Calu3 (cell line): ENCODE measurements at regions not wholly inside any gene's neighbourhood (a gene's known extent, or its start where the extent isn't known, plus 50 kb on each side); places are given as distances from the start of the nearest gene placed in this dataset.

Source experiments
- BruUV-seq: library from RNA; stranded (reverse); fragments of 400-500 nt; replicated peaks from 2 replicates; lab custom pipeline; 2021; lab: Mats Ljungman, UMichigan
- CTCF ChIA-PET: fragments of 300-600 bp; sonication (Branson Sonifier 250); formaldehyde crosslinking; loops from one replicate; lab custom pipeline; 2022; ENCODE audit warnings: antibody characterized with exemption; lab: Charles Lee
- DNase-seq: peaks from one replicate; pipeline ENCODE4 v3.0.0; 2022
- H3K27ac Mint-ChIP-seq: one replicate; pipeline ENCODE4 v1.8.0; 2022; ENCODE audit warnings: mixed read lengths; ENCODE audit not compliant: unreplicated experiment
- H3K27me3 Mint-ChIP-seq: one replicate; pipeline ENCODE4 v1.8.0; 2022; ENCODE audit warnings: mixed read lengths; ENCODE audit not compliant: unreplicated experiment
- H3K36me3 Mint-ChIP-seq: one replicate; pipeline ENCODE4 v1.8.0; 2022; ENCODE audit warnings: mild to moderate bottlenecking, moderate library complexity, mixed read lengths; ENCODE audit not compliant: insufficient read depth, unreplicated experiment
- H3K4me1 Mint-ChIP-seq: one replicate; pipeline ENCODE4 v1.8.0; 2022; ENCODE audit warnings: mild to moderate bottlenecking, low read depth, mixed read lengths; ENCODE audit not compliant: unreplicated experiment
- H3K4me3 Mint-ChIP-seq: one replicate; pipeline ENCODE4 v1.8.0; 2022; ENCODE audit warnings: mild to moderate bottlenecking, low read depth, moderate library complexity, mixed read lengths; ENCODE audit not compliant: unreplicated experiment
- H3K9me3 Mint-ChIP-seq: one replicate; pipeline ENCODE4 v1.8.0; 2022; ENCODE audit warnings: low read depth, mixed read lengths; ENCODE audit not compliant: unreplicated experiment
- CTCF ChIP-seq: fragments of 200-600 bp; IDR thresholded peaks from one replicate; pipeline ENCODE4 v1.8.0; 2022; ENCODE audit warnings: antibody characterized with exemption; ENCODE audit not compliant: unreplicated experiment
- intact Hi-C: fragments of 100-400 bp; cut with micrococcal nuclease; formaldehyde crosslinking; loops from one replicate; pipeline ENCODE4 v1.10.0; 2022; ENCODE audit not compliant: unreplicated experiment

- Mint-ChIP-seq H3K9me3 (no peaks in the 10 kb centered on the region), H3K4me3 (no peak overlapping the region), H3K4me1 (peaks cover 11% of the 10 kb centered on the region), H3K27ac (no peak overlapping the region), H3K27me3 (no peaks in the 10 kb centered on the region), H3K36me3 (no peaks in the 10 kb centered on the region)
- no TSS peak for BruUV-seq
- intact Hi-C loops: no loop called here
- CTCF ChIA-PET: interaction anchor here (0.7 kb wide), 1 partner anchor 20 kb away, joined by 4 read pairs; no protein-coding TSS in a partner anchor
- DNase-seq: no peak
- TF ChIP-seq CTCF: no peak
These were observed 1848.6 kb upstream of the CELF4 start for GRCh38 chr18:39414009-39414700.

- DNase-seq: no peak
- no peaks in the 10 kb centered on the region for H3K36me3 Mint-ChIP-seq
These were observed 1841.3 kb upstream of the CELF4 start for GRCh38 chr18:39406941-39407340.

GRCh38 chr18:39403121-39403520, 1837.5 kb upstream of the CELF4 start:
- H3K9me3 Mint-ChIP-seq: no peaks in the 10 kb centered on the region
- H3K27ac Mint-ChIP-seq: no peak overlapping the region
- H3K36me3 Mint-ChIP-seq: no peaks in the 10 kb centered on the region
- BruUV-seq: no TSS peak
- no peaks in the 10 kb centered on the region for H3K4me1 Mint-ChIP-seq
- intact Hi-C loops: no loop called here
- CTCF ChIA-PET: interaction anchor here (0.6 kb wide), 2 partner anchors 283 to 430 kb away, joined by 3 to 4 read pairs; no protein-coding TSS in a partner anchor
- no peak for DNase-seq
- H3K27me3 Mint-ChIP-seq: no peaks in the 10 kb centered on the region
- TF ChIP-seq CTCF: no peak
- H3K4me3 Mint-ChIP-seq: no peak overlapping the region

More at GRCh38 chr18:39406941-39407340, 1841.3 kb upstream of the CELF4 start:
- Mint-ChIP-seq H3K27ac (no peak overlapping the region), H3K9me3 (peaks cover 2% of the 10 kb centered on the region), H3K4me1 (no peaks in the 10 kb centered on the region), H3K4me3 (no peak overlapping the region), H3K27me3 (no peaks in the 10 kb centered on the region)
- TF ChIP-seq CTCF: no peak
- CTCF ChIA-PET: no interaction called here
- BruUV-seq: no TSS peak
- intact Hi-C loops: no loop called here

GRCh38 chr18:39399662-39400061, 1834.1 kb upstream of the CELF4 start:
- intact Hi-C loops: no loop called here

More at GRCh38 chr18:39399662-39400061, 1834.1 kb upstream of the CELF4 start:
- Mint-ChIP-seq H3K9me3 (no peaks in the 10 kb centered on the region), H3K36me3 (no peaks in the 10 kb centered on the region), H3K27me3 (no peaks in the 10 kb centered on the region), H3K4me1 (no peaks in the 10 kb centered on the region), H3K4me3 (no peak overlapping the region), H3K27ac (no peak overlapping the region)
- no peak for DNase-seq
- CTCF ChIA-PET: no interaction called here
- no peak for TF ChIP-seq CTCF
- no TSS peak for BruUV-seq
